Neuronal stem cell (in vitro differentiated cells): ENCODE measurements at regions not wholly inside any gene's neighbourhood (a gene's known extent, or its start where the extent isn't known, plus 50 kb on each side); places are given as distances from the start of the nearest gene placed in this dataset.

Experiments
- DNase-seq: peaks from one replicate; pipeline ENCODE4 v3.0.0-alpha.2; 2013; ENCODE audit warnings: low spot score
- H2AFZ ChIP-seq: one replicate; pipeline ENCODE4 v1.6.1; 2013; ENCODE audit warnings: mild to moderate bottlenecking, low read length, inconsistent platforms
- H2AK5ac ChIP-seq: 2 replicates; pipeline ENCODE4 v1.6.1; 2013; ENCODE audit warnings: low read depth, mild to moderate bottlenecking, inconsistent platforms, low read length, moderate library complexity, mixed read lengths
- H2BK120ac ChIP-seq: 2 replicates; pipeline ENCODE4 v1.6.1; 2013; ENCODE audit warnings: low read depth, mild to moderate bottlenecking, inconsistent platforms, low read length, moderate library complexity, mixed read lengths
- H2BK12ac ChIP-seq: one replicate; pipeline ENCODE4 v1.6.1; 2013; ENCODE audit warnings: low read length, inconsistent platforms
- H2BK15ac ChIP-seq: 2 replicates; pipeline ENCODE4 v1.6.1; 2013; ENCODE audit warnings: mild to moderate bottlenecking, low read length, inconsistent platforms, mixed read lengths
- H2BK5ac ChIP-seq: one replicate; pipeline ENCODE4 v1.6.1; 2013; ENCODE audit warnings: inconsistent platforms, mild to moderate bottlenecking, low read length, moderate library complexity
- H3K14ac ChIP-seq: one replicate; pipeline ENCODE4 v1.6.1; 2013; ENCODE audit warnings: low read length, inconsistent platforms
- H3K18ac ChIP-seq: 2 replicates; pipeline ENCODE4 v1.6.1; 2013; ENCODE audit warnings: low read length, inconsistent platforms
- H3K23ac ChIP-seq: 2 replicates; pipeline ENCODE4 v1.6.1; 2013; ENCODE audit warnings: low read depth, mild to moderate bottlenecking, mixed read lengths, low read length, inconsistent platforms; ENCODE audit not compliant: poor library complexity
- H3K27ac ChIP-seq: replicated peaks from 3 replicates; pipeline ENCODE4 v1.5.1; 2013; ENCODE audit warnings: low read length, inconsistent platforms
- H3K27me3 ChIP-seq, 3 experiments: 2 replicates each; pipeline ENCODE4 v1.6.1; 2013; ENCODE audit warnings: low read length in 3 of 3, mild to moderate bottlenecking in 2 of 3, inconsistent platforms in 1 of 3, low read depth in 1 of 3, mixed read lengths in 1 of 3, moderate library complexity in 1 of 3; ENCODE audit not compliant: control insufficient read depth in 3 of 3, insufficient read depth in 3 of 3
- H3K36me3 ChIP-seq, 2 donors: replicated peaks in 1 of 2; 2 replicates each; pipeline ENCODE4 v1.6.1; 2013; ENCODE audit warnings: low read length in 2 of 2; ENCODE audit not compliant: control insufficient read depth in 2 of 2, insufficient read depth in 2 of 2
- H3K4ac ChIP-seq: 2 replicates; pipeline ENCODE4 v1.6.1; 2013; ENCODE audit warnings: inconsistent platforms, mild to moderate bottlenecking, low read length, moderate library complexity
- H3K4me1 ChIP-seq, 2 donors: 1 replicate in 1 of 2; 2 replicates in 1 of 2; pipeline ENCODE4 v1.6.1; 2013; ENCODE audit warnings: low read length in 2 of 2, low read depth in 1 of 2; ENCODE audit not compliant: control insufficient read depth in 2 of 2, insufficient read depth in 1 of 2
- H3K4me2 ChIP-seq: one replicate; pipeline ENCODE4 v1.6.1; 2013; ENCODE audit warnings: mild to moderate bottlenecking, low read length, inconsistent platforms; ENCODE audit not compliant: insufficient read depth, poor library complexity, severe bottlenecking
- H3K4me3 ChIP-seq, 2 donors: 2 replicates each; pipeline ENCODE4 v1.5.1; 2013; ENCODE audit warnings: low read length in 2 of 2, mild to moderate bottlenecking in 2 of 2, inconsistent platforms in 1 of 2, moderate library complexity in 1 of 2
- H3K79me1 ChIP-seq: one replicate; pipeline ENCODE4 v1.6.1; 2013; ENCODE audit warnings: low read depth, mild to moderate bottlenecking, inconsistent platforms, low read length, moderate library complexity
- H3K9ac ChIP-seq: one replicate; pipeline ENCODE4 v1.6.1; 2013; ENCODE audit warnings: mild to moderate bottlenecking, low read depth, low read length, inconsistent platforms; ENCODE audit not compliant: poor library complexity
- H3K9me3 ChIP-seq, 2 donors: replicated peaks in 1 of 2; 2 replicates each; pipeline versions ENCODE3 to v1.6.1; 2013; ENCODE audit warnings: low read length in 2 of 2, mild to moderate bottlenecking in 2 of 2, inconsistent platforms in 1 of 2, low read depth in 1 of 2, mixed read lengths in 1 of 2, moderate library complexity in 1 of 2; ENCODE audit not compliant: control insufficient read depth in 2 of 2, insufficient read depth in 1 of 2
- H4K8ac ChIP-seq: one replicate; pipeline ENCODE4 v1.6.1; 2013; ENCODE audit warnings: low read depth, mild to moderate bottlenecking, inconsistent platforms, low read length, moderate library complexity
- H4K91ac ChIP-seq: one replicate; pipeline ENCODE4 v1.6.1; 2013; ENCODE audit warnings: low read length, low read depth, mild to moderate bottlenecking, inconsistent platforms; ENCODE audit not compliant: poor library complexity
- WGBS, 2 donors: extraction: QIAGEN DNeasy Blood & Tissue Kit; methylation state at CpG; one replicate each; pipeline ENCODE4 v1.1.7; 2013; ENCODE audit warnings: missing lambda C conversion rate in 2 of 2, mixed read lengths in 1 of 2; ENCODE audit not compliant: insufficient read length in 2 of 2, insufficient replicate concordance in 1 of 2; ENCODE audit errors: extremely low coverage in 2 of 2; 5-methylcytosine and 5-hydroxymethylcytosine counted together

- H3K18ac ChIP-seq = no peak overlapping the region
- H3K27ac ChIP-seq = no peak overlapping the region
- no peak overlapping the region for H2BK120ac ChIP-seq
- no peak overlapping the region for H3K4me3 ChIP-seq
- no peak overlapping the region for H2BK12ac ChIP-seq
- no peaks in the 10 kb centered on the region for H3K9me3 ChIP-seq
- H4K91ac ChIP-seq = no peak overlapping the region
- no peak overlapping the region for H2BK15ac ChIP-seq
- H3K79me1 ChIP-seq = no peaks in the 10 kb centered on the region
- no peak overlapping the region for H3K23ac ChIP-seq
- peaks cover 0 to 3% (median 0%) of the 10 kb centered on the region in 3 experiments for H3K27me3 ChIP-seq
- H2AFZ ChIP-seq = no peak overlapping the region
- H3K36me3 ChIP-seq = no peaks in the 10 kb centered on the region
- no peak overlapping the region for H2AK5ac ChIP-seq
- no peak overlapping the region for H3K9ac ChIP-seq
- DNase-seq = no peak
- H4K8ac ChIP-seq = no peak overlapping the region
- H3K14ac ChIP-seq = no peak overlapping the region
- no peak overlapping the region for H2BK5ac ChIP-seq
- no peak overlapping the region for H3K4ac ChIP-seq
- peaks cover 0 to 5% of the 10 kb centered on the region in 2 donors for H3K4me1 ChIP-seq
- H3K4me2 ChIP-seq = no peak overlapping the region
- no CpG with 5 or more reads among the region's 3 CpGs for WGBS, 2 donors
Measured at GRCh38 chr3:40828741-40829415, 304.1 kb downstream of the ZNF621 start.

DNA sequence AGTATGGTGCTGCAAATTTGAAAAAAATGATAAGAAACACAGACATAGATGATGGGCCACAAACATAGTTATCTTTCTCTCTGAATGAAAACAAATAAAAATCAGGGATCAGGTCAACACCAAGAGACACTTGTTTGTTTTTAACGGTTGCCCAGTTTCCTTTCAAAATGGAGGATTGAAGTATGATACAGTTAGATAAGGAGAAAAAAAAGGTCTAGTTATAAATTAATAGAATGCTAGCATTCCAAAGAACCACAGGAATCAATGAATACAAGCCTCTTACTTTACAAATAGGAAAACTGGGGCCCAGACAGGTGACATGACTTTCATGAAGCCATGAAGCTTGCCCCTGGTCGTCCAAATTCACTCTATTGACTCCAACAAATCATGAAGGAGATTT is 305.1 kb downstream of the ZNF621 start:
- no peak overlapping the region for H4K8ac ChIP-seq
- H3K4me3 ChIP-seq = no peak overlapping the region
- H2AFZ ChIP-seq = no peak overlapping the region
- H2BK120ac ChIP-seq = no peak overlapping the region
- H3K4me2 ChIP-seq = no peak overlapping the region
- H3K9me3 ChIP-seq = no peaks in the 10 kb centered on the region
- DNase-seq = no peak
- H3K14ac ChIP-seq = no peak overlapping the region
- no peak overlapping the region for H3K23ac ChIP-seq
- WGBS, 2 donors = no CpG with 5 or more reads among the region's 2 CpGs
- peaks cover 0 to 5% of the 10 kb centered on the region in 2 donors for H3K4me1 ChIP-seq
- no peak overlapping the region for H2AK5ac ChIP-seq
- no peak overlapping the region for H3K27ac ChIP-seq
- peaks cover 0 to 3% (median 0%) of the 10 kb centered on the region in 3 experiments for H3K27me3 ChIP-seq
- H3K18ac ChIP-seq = no peak overlapping the region
- H3K36me3 ChIP-seq = no peaks in the 10 kb centered on the region
- H3K4ac ChIP-seq = no peak overlapping the region
- H2BK15ac ChIP-seq = no peak overlapping the region
- H3K9ac ChIP-seq = no peak overlapping the region
- H3K79me1 ChIP-seq = no peaks in the 10 kb centered on the region
- no peak overlapping the region for H2BK5ac ChIP-seq
- H2BK12ac ChIP-seq = no peak overlapping the region
- no peak overlapping the region for H4K91ac ChIP-seq

DNA sequence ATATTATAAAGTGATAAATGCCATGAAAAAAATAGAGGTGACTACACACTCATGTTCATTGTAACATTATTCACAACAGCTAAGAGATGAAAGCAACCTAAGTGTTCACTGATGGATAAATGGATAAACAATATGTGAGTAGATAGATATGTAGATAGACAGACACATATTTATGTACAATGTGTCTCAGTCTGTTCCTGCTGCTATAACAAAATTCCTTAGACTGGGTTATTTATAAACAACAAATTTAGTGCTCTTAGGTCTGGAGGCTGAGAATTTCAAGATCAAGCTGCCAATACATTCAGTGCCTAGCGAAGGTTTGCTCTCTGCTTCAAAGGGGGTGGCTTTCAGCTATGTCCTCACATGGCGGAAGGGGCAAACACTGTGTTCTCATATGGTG is 312.5 kb downstream of the ZNF621 start:
- Histone ChIP-seq H3K4ac (no peak overlapping the region), H4K8ac (no peak overlapping the region), H2AK5ac (no peak overlapping the region), H3K27ac (no peak overlapping the region), H3K18ac (no peak overlapping the region), H3K9me3 (no peaks in the 10 kb centered on the region), H4K91ac (no peak overlapping the region), H2BK5ac (no peak overlapping the region), H2AFZ (no peak overlapping the region), H3K4me2 (no peak overlapping the region), H2BK12ac (no peak overlapping the region), H3K23ac (no peak overlapping the region), H2BK15ac (no peak overlapping the region), H3K36me3 (no peaks in the 10 kb centered on the region), H3K4me1 (peaks cover 0 to 2% of the 10 kb centered on the region in 2 donors), H3K14ac (no peak overlapping the region), H3K79me1 (no peaks in the 10 kb centered on the region), H2BK120ac (no peak overlapping the region), H3K9ac (no peak overlapping the region), H3K27me3 (no peaks in the 10 kb centered on the region), H3K4me3 (no peak overlapping the region)
- WGBS, 2 donors = no CpG with 5 or more reads among the region's 2 CpGs
- no peak for DNase-seq

DNA sequence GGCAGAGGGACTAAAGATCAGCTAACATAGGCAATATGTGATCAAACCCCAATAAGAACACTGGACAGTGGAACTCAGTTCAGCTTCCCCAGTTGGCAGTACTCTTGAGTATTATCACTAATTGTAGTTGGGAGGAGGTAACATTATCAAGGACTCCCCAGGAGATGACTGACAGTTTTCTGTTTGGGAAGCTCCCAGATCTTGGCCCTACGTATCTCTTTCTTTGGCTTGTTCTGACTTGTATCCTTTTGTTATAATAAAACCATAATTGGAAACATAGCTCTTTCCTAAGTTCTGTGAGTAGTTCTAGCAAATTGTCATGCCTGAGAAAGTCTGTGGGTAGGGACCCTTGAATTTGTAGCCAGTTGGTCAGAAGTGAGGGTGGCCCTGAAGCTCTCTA is 316.4 kb downstream of the ZNF621 start:
- H3K79me1 ChIP-seq = no peaks in the 10 kb centered on the region
- H2AFZ ChIP-seq = no peak overlapping the region
- no peak overlapping the region for H2BK5ac ChIP-seq
- H3K18ac ChIP-seq = no peak overlapping the region
- H4K91ac ChIP-seq = no peak overlapping the region
- no peaks in the 10 kb centered on the region for H3K36me3 ChIP-seq
- H2BK15ac ChIP-seq = no peak overlapping the region
- H2AK5ac ChIP-seq = no peak overlapping the region
- no peak overlapping the region for H3K9ac ChIP-seq
- H4K8ac ChIP-seq = no peak overlapping the region
- H2BK12ac ChIP-seq = no peak overlapping the region
- H2BK120ac ChIP-seq = no peak overlapping the region
- no peak overlapping the region for H3K4me2 ChIP-seq
- no peak for DNase-seq
- H3K4ac ChIP-seq = no peak overlapping the region
- no peak overlapping the region for H3K14ac ChIP-seq
- no CpG with 5 or more reads among the region's 1 CpG for WGBS, 2 donors
- H3K27me3 ChIP-seq = no peaks in the 10 kb centered on the region
- H3K4me3 ChIP-seq = no peak overlapping the region
- H3K27ac ChIP-seq = no peak overlapping the region
- no peaks in the 10 kb centered on the region for H3K9me3 ChIP-seq
- no peak overlapping the region for H3K23ac ChIP-seq
- H3K4me1 ChIP-seq = peaks cover 0 to 2% of the 10 kb centered on the region in 2 donors
